ENCODE measurements at regions not wholly inside any gene's neighbourhood (a gene's known extent, or its start where the extent isn't known, plus 50 kb on each side); places are given as distances from the start of the nearest gene placed in this dataset.

DNA sequence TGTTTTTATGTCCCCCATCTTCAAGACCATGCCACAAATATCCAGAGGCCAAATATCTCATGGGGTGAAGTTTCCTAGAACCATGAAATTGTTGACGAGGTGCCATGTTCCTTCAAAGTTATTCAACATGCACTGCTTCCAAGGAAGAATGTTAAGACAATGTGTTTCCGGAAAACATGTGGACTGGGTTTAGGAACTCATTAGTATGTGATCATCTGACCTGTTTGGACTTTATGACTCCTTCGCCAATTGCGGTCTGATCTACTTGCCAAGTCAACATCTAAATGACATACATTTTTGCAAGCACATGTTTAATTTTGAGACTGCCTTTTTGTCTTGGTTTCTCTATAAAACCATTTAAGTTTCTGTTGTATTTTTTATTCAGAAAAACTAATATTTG is 234.8 kb downstream of the MAF start:
- no peaks in the 10 kb centered on the region for H3K79me2 ChIP-seq (replicated peaks; ENCODE audit: insufficient read depth, low read length)
- no peak overlapping the region for H2AFZ ChIP-seq (ENCODE audit: low read depth, low read length)
- no peak overlapping the region for H3K4me2 ChIP-seq (ENCODE audit: low read length)
- no peak for TF ChIP-seq SMC3 (conservative IDR thresholded peaks at IDR 0.05; ENCODE audit: poor library complexity)
- no peak for TF ChIP-seq RAD21 (conservative IDR thresholded peaks at IDR 0.05)
- no peak for TF ChIP-seq CTCF (IDR thresholded peaks at IDR 0.05; ENCODE audit: poor library complexity, severe bottlenecking)
- TF ChIP-seq EP300 (conservative IDR thresholded peaks at IDR 0.05; ENCODE audit: poor library complexity, severe bottlenecking) = no peak
- TF ChIP-seq POLR2AphosphoS5 (IDR thresholded peaks at IDR 0.05) = no peak
- no peak for TF ChIP-seq EZH2 (IDR thresholded peaks at IDR 0.05; ENCODE audit: borderline replicate concordance, insufficient read depth, low read length, poor library complexity, severe bottlenecking)
- TF ChIP-seq MXI1 (conservative IDR thresholded peaks at IDR 0.05; ENCODE audit: poor library complexity, severe bottlenecking) = no peak
- no peak for TF ChIP-seq REST (IDR thresholded peaks at IDR 0.05; ENCODE audit: borderline replicate concordance)
- TF ChIP-seq TAF1 (IDR thresholded peaks at IDR 0.05; ENCODE audit: low read depth) = no peak
- no peaks in the 10 kb centered on the region for H4K20me1 ChIP-seq (ENCODE audit: insufficient read depth)
- no peaks in the 10 kb centered on the region for H3K9me2 ChIP-seq (ENCODE audit: insufficient read depth, low read length)
- H3K27ac ChIP-seq (ENCODE audit: low read length) = no peak overlapping the region
- H3K9ac ChIP-seq (ENCODE audit: low read length) = no peak overlapping the region
- no peaks in the 10 kb centered on the region for H3K9me3 ChIP-seq (ENCODE audit: low read length)
- H3K27me3 ChIP-seq (ENCODE audit: insufficient read depth, low read depth, low read length) = no peaks in the 10 kb centered on the region
- no peaks in the 10 kb centered on the region for H3K36me3 ChIP-seq (ENCODE audit: insufficient read depth, low read length)
- no peak overlapping the region for H3K4me3 ChIP-seq (ENCODE audit: low read length)
- H3F3A ChIP-seq (ENCODE audit: insufficient read depth, low read length, poor library complexity, severe bottlenecking) = no peaks in the 10 kb centered on the region

DNA sequence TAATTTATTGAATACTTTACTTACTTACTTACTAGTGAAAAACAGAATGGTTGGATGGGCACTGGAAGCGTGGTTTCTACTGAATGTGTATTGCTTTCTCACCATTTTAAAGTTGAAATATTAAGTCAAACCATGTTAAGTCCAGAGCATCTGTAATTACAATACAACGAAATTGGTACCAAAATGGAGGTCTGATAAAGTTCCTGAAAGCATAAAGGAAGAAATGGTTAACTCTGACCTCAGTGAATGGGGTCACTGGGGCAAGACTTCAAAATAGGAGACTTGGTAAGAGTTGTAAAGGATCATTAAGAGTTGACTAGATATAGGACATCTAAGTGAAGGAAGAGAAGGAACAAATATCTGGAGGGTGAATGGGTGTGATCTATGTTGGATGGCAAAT is 237.1 kb downstream of the MAF start:
- Histone ChIP-seq H3K9ac (ENCODE audit: low read length) (no peak overlapping the region), H3K9me3 (ENCODE audit: low read length) (no peaks in the 10 kb centered on the region)

More for the DNA sequence above, 237.1 kb downstream of the MAF start:
- no peak overlapping the region for H3K4me3 ChIP-seq (ENCODE audit: low read length)
- H3K27ac ChIP-seq (ENCODE audit: low read length) = no peak overlapping the region
- H4K20me1 ChIP-seq (ENCODE audit: insufficient read depth) = no peaks in the 10 kb centered on the region
- TF ChIP-seq EP300 (conservative IDR thresholded peaks at IDR 0.05; ENCODE audit: poor library complexity, severe bottlenecking) = no peak
- TF ChIP-seq REST (IDR thresholded peaks at IDR 0.05; ENCODE audit: borderline replicate concordance) = no peak
- TF ChIP-seq RAD21 (conservative IDR thresholded peaks at IDR 0.05) = no peak
- no peak for TF ChIP-seq POLR2AphosphoS5 (IDR thresholded peaks at IDR 0.05)
- TF ChIP-seq MXI1 (conservative IDR thresholded peaks at IDR 0.05; ENCODE audit: poor library complexity, severe bottlenecking) = no peak
- TF ChIP-seq EZH2 (IDR thresholded peaks at IDR 0.05; ENCODE audit: borderline replicate concordance, insufficient read depth, low read length, poor library complexity, severe bottlenecking) = no peak
- TF ChIP-seq TAF1 (IDR thresholded peaks at IDR 0.05; ENCODE audit: low read depth) = no peak
- no peak for TF ChIP-seq SMC3 (conservative IDR thresholded peaks at IDR 0.05; ENCODE audit: poor library complexity)
- no peak for TF ChIP-seq CTCF (IDR thresholded peaks at IDR 0.05; ENCODE audit: poor library complexity, severe bottlenecking)
- H3K4me2 ChIP-seq (ENCODE audit: low read length) = no peak overlapping the region
- no peaks in the 10 kb centered on the region for H3K9me2 ChIP-seq (ENCODE audit: insufficient read depth, low read length)
- no peak overlapping the region for H2AFZ ChIP-seq (ENCODE audit: low read depth, low read length)
- no peaks in the 10 kb centered on the region for H3K36me3 ChIP-seq (ENCODE audit: insufficient read depth, low read length)
- H3K27me3 ChIP-seq (ENCODE audit: insufficient read depth, low read depth, low read length) = no peaks in the 10 kb centered on the region
- no peaks in the 10 kb centered on the region for H3F3A ChIP-seq (ENCODE audit: insufficient read depth, low read length, poor library complexity, severe bottlenecking)
- H3K79me2 ChIP-seq (replicated peaks; ENCODE audit: insufficient read depth, low read length) = no peaks in the 10 kb centered on the region

All from neural cell (in vitro differentiated cells).